Activated T-helper 2 cell treated with anti-CD3 and anti-CD28 coated beads, Interferon-gamma antibody, Interleukin-2, Interleukin-4, amounts not matched to agents 10 μg/mL and 5 μg/mL and 100 μg/mL, durations not matched to agents 14 hours and 24 hours and 36 hours (primary cell): ENCODE measurements at regions not wholly inside any gene's neighbourhood (a gene's known extent, or its start where the extent isn't known, plus 50 kb on each side); places are given as distances from the start of the nearest gene placed in this dataset.

Experiments
- DNase-seq: peaks from one replicate; pipeline ENCODE4 v3.0.0; 2021; ENCODE audit warnings: low spot score
- H3K27ac Mint-ChIP-seq: one replicate; pipeline ENCODE4 v1.8.0; 2021; ENCODE audit warnings: mixed read lengths
- H3K27me3 Mint-ChIP-seq: one replicate; pipeline ENCODE4 v1.8.0; 2021; ENCODE audit warnings: low read depth, mixed read lengths
- H3K36me3 Mint-ChIP-seq: one replicate; pipeline ENCODE4 v1.8.0; 2021; ENCODE audit warnings: low read depth, mixed read lengths
- H3K4me1 Mint-ChIP-seq: one replicate; pipeline ENCODE4 v1.8.0; 2021; ENCODE audit warnings: low read depth, mixed read lengths
- H3K4me3 Mint-ChIP-seq: one replicate; pipeline ENCODE4 v1.8.0; 2021; ENCODE audit warnings: low read depth, mild to moderate bottlenecking, moderate library complexity, mixed read lengths
- H3K9me3 Mint-ChIP-seq: one replicate; pipeline ENCODE4 v1.8.0; 2021; ENCODE audit warnings: mixed read lengths
- intact Hi-C: fragments of 100-400 bp; cut with micrococcal nuclease; formaldehyde crosslinking; loops from one replicate; pipeline ENCODE4 v1.15.1; 2023

- H3K27ac Mint-ChIP-seq: no peak overlapping the region
- intact Hi-C loops: no loop called here
- no peak for DNase-seq
- no peak overlapping the region for H3K4me3 Mint-ChIP-seq
- peaks cover 2% of the 10 kb centered on the region for H3K27me3 Mint-ChIP-seq
- no peaks in the 10 kb centered on the region for H3K36me3 Mint-ChIP-seq
- H3K4me1 Mint-ChIP-seq: no peaks in the 10 kb centered on the region
- no peaks in the 10 kb centered on the region for H3K9me3 Mint-ChIP-seq
These were observed 143.0 kb upstream of the HDAC9 start for GRCh38 chr7:18352339-18353255.

DNA sequence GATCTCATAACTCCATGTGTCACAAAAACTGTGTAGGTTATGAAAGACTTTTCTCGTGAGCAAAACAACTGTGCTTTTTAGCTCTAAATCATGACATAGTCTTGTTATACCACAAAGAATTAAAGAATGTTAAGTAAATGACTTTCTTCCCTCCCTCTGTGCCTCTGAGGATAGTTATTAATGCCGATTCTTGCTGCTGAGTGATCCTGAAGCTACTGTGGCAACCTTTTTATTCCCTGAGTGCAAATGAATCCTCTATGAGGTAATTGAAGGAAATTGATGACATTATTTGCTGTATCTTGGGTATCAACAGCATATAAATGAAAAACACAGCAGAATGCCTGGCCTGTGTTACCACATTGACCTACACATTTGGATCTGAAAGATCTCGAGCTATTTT lies 142.2 kb upstream of the HDAC9 start:
- Mint-ChIP-seq H3K9me3 (no peaks in the 10 kb centered on the region), H3K36me3 (no peaks in the 10 kb centered on the region), H3K27ac (no peak overlapping the region), H3K4me3 (no peak overlapping the region), H3K4me1 (no peaks in the 10 kb centered on the region), H3K27me3 (no peaks in the 10 kb centered on the region)
- DNase-seq: no peak
- intact Hi-C loops: no loop called here

- Mint-ChIP-seq H3K36me3 (no peaks in the 10 kb centered on the region), H3K9me3 (no peaks in the 10 kb centered on the region), H3K4me1 (no peaks in the 10 kb centered on the region), H3K27me3 (no peaks in the 10 kb centered on the region), H3K4me3 (no peak overlapping the region), H3K27ac (no peak overlapping the region)
- intact Hi-C loops: loop anchor here (5.0 kb wide), 1 partner anchor 218 kb away; no protein-coding TSS in a partner anchor
- no peak for DNase-seq
These were observed 141.2 kb upstream of the HDAC9 start for GRCh38 chr7:18354108-18355085.

- DNase-seq: no peak
- Mint-ChIP-seq H3K27me3 (peaks cover 2% of the 10 kb centered on the region), H3K27ac (no peak overlapping the region), H3K9me3 (no peaks in the 10 kb centered on the region), H3K36me3 (no peaks in the 10 kb centered on the region), H3K4me3 (no peak overlapping the region), H3K4me1 (no peaks in the 10 kb centered on the region)
- intact Hi-C loops: loop anchor here (2.0 to 5.0 kb wide), 2 partner anchors 216 to 311 kb away; no protein-coding TSS in a partner anchor
These were observed 139.3 kb upstream of the HDAC9 start for GRCh38 chr7:18356191-18356645.

DNA sequence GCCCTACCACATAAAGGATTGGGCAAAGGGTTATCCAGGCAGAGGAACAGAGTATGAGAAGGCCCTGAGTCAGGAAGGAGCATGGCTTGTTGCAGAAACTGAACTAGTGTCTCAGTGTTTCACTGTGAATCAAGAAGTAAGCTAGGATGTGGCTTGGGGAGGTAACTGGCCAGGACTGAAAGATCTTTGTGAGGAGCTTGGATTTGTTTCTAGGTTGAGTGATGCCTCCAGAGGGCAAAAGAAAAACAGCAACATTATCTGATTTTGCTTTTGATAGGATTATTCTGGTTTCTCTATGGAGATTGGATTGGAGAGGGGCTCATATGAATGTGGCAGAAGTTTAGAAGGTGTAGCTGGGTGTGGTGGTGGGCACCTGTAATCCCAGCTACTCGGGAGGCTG lies 137.9 kb upstream of the HDAC9 start:
- H3K4me1 Mint-ChIP-seq: no peaks in the 10 kb centered on the region
- DNase-seq: no peak
- H3K27ac Mint-ChIP-seq: no peak overlapping the region
- peaks cover 2% of the 10 kb centered on the region for H3K27me3 Mint-ChIP-seq
- no peaks in the 10 kb centered on the region for H3K9me3 Mint-ChIP-seq
- intact Hi-C loops: loop anchor here (2.0 to 5.0 kb wide), 2 partner anchors 215 to 309 kb away; no protein-coding TSS in a partner anchor
- no peaks in the 10 kb centered on the region for H3K36me3 Mint-ChIP-seq
- H3K4me3 Mint-ChIP-seq: no peak overlapping the region

- intact Hi-C loops: no loop called here
- Mint-ChIP-seq H3K9me3 (no peaks in the 10 kb centered on the region), H3K4me3 (no peak overlapping the region), H3K36me3 (no peaks in the 10 kb centered on the region), H3K4me1 (no peaks in the 10 kb centered on the region), H3K27ac (no peak overlapping the region), H3K27me3 (peaks cover 4% of the 10 kb centered on the region)
- DNase-seq: no peak
These were observed 133.8 kb upstream of the HDAC9 start for GRCh38 chr7:18361756-18362155.

DNA sequence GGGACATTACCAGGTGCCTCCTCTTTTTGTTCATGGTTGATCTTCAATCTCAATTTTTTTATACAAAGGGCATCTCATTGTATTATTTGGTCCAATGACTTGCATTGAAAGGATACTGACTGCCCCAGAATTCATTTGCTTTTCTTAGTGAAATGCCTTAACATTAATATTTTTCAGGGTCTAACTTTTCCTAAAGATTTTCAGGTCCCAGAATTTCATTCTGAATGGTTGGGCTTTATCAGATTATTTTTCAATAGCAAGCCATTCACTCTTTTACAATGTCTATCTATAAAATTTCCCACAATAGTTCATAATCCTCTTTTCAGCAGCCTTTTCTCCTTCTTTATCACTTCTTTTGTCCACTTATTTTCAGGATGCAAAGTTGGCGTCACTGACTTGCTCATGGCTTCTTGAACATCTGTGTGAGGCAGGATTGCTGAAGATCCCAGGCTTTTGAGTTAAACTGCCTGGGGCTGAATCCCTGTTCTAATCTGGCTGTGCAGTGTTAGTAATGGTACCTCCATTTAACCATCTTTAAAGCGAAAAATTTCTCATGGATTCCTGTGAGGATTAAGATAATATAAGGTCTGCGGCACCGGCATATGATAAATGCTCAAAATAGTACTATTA lies 131.7 kb upstream of the HDAC9 start:
- intact Hi-C loops: no loop called here
- Mint-ChIP-seq H3K36me3 (no peaks in the 10 kb centered on the region), H3K4me1 (no peaks in the 10 kb centered on the region), H3K4me3 (no peak overlapping the region), H3K27ac (no peak overlapping the region), H3K9me3 (no peaks in the 10 kb centered on the region), H3K27me3 (peaks cover 4% of the 10 kb centered on the region)
- DNase-seq: no peak

- intact Hi-C loops: no loop called here
- Mint-ChIP-seq H3K36me3 (no peaks in the 10 kb centered on the region), H3K4me1 (no peaks in the 10 kb centered on the region), H3K4me3 (no peak overlapping the region), H3K27ac (no peak overlapping the region), H3K9me3 (no peaks in the 10 kb centered on the region), H3K27me3 (peaks cover 4% of the 10 kb centered on the region)
- DNase-seq: no peak
These were observed 131.2 kb upstream of the HDAC9 start for GRCh38 chr7:18364396-18364795.

GRCh38 chr7:18366394-18366793 lies 129.2 kb upstream of the HDAC9 start:
- H3K4me1 Mint-ChIP-seq: no peaks in the 10 kb centered on the region
- no peak overlapping the region for H3K4me3 Mint-ChIP-seq
- DNase-seq: no peak
- intact Hi-C loops: no loop called here
- no peaks in the 10 kb centered on the region for H3K9me3 Mint-ChIP-seq
- H3K36me3 Mint-ChIP-seq: no peaks in the 10 kb centered on the region
- H3K27me3 Mint-ChIP-seq: peaks cover 1% of the 10 kb centered on the region
- no peak overlapping the region for H3K27ac Mint-ChIP-seq

DNA sequence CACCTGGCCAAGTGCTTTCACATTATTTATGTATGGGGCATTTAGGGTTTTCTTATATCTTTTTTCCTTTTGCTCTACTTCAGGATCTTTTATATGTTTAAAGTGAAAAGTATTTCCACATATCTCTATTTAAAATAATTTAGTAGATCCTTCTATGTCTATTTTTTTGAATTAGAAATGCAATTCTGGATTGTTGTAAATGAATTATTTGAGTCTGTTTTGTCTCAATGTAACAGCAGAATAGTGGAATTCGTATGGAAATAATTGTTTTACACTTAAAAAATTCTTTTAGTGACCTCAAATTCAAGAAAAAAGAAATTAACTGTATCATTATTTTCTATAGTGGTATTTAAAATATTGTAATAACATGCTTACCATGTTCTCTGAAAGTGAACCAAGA lies 126.5 kb upstream of the HDAC9 start:
- no peak for DNase-seq
- Mint-ChIP-seq H3K27ac (no peak overlapping the region), H3K4me3 (no peak overlapping the region), H3K4me1 (no peaks in the 10 kb centered on the region), H3K36me3 (no peaks in the 10 kb centered on the region), H3K9me3 (no peaks in the 10 kb centered on the region), H3K27me3 (peaks cover 1% of the 10 kb centered on the region)
- intact Hi-C loops: no loop called here

- H3K27ac Mint-ChIP-seq: no peak overlapping the region
These were observed 124.9 kb upstream of the HDAC9 start for GRCh38 chr7:18370633-18371032.

GRCh38 chr7:18378989-18379605 lies 116.5 kb upstream of the HDAC9 start:
- no peaks in the 10 kb centered on the region for H3K36me3 Mint-ChIP-seq
- H3K4me3 Mint-ChIP-seq: no peak overlapping the region
- no peak for DNase-seq
- H3K4me1 Mint-ChIP-seq: no peaks in the 10 kb centered on the region
- H3K27ac Mint-ChIP-seq: no peak overlapping the region
- H3K27me3 Mint-ChIP-seq: no peaks in the 10 kb centered on the region
- intact Hi-C loops: no loop called here
- H3K9me3 Mint-ChIP-seq: no peaks in the 10 kb centered on the region

More at GRCh38 chr7:18370633-18371032, 124.9 kb upstream of the HDAC9 start:
- Mint-ChIP-seq H3K4me1 (no peaks in the 10 kb centered on the region), H3K9me3 (no peaks in the 10 kb centered on the region), H3K4me3 (no peak overlapping the region), H3K36me3 (no peaks in the 10 kb centered on the region), H3K27me3 (no peaks in the 10 kb centered on the region)
- no peak for DNase-seq
- intact Hi-C loops: no loop called here
